ENCODE measurements at regions not wholly inside any gene's neighbourhood (a gene's known extent, or its start where the extent isn't known, plus 50 kb on each side); places are given as distances from the start of the nearest gene placed in this dataset.
"Not testable (repeated sequence)": the region's sequence is repeated elsewhere in the genome, so short reads cannot be mapped to it uniquely, and the experiment has no call there.

DNA sequence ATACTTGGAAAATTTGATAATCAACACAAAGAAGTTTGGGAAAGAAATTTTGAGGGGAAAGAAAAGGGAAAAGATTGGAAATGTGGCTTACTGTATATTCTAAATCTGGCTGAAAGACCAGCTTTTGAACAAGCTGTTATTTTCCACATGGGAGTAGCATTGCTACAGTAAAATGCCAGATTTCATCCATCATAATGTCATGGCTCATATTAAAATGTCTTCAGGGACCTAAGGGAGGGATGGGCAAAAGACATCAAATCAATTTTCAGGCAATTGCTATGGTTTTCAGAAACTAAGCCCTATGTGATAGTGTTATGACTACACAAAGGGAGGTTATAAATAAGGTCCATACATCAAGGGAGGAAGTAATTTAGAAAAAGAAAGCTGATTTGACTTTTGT is 1116.9 kb upstream of the CELF2 start:
- no peak for DNase-seq

- no peak for DNase-seq
Observed at GRCh38 chr10:9901971-9902370, 1115.7 kb upstream of the CELF2 start.

DNA sequence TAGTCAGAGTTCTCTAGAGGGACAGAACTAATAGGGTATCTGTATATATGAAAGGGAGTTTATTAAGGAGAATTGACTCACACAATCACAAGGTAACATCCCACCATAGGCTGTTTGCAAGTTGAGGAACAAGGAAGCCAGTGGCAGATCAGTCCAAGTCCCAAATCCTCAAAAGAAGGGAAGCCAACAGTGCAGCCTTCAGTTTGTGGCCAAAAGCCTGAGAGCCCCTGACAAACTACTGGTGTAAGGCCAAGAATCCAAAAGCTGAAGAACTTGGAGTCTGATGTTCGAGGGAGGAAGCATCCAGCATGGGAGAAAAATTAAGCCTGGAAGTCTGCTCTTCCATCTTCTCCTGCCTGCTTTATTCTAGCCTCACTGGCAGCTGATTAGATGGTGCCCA is 1107.2 kb upstream of the CELF2 start:
- no peak for DNase-seq

DNA sequence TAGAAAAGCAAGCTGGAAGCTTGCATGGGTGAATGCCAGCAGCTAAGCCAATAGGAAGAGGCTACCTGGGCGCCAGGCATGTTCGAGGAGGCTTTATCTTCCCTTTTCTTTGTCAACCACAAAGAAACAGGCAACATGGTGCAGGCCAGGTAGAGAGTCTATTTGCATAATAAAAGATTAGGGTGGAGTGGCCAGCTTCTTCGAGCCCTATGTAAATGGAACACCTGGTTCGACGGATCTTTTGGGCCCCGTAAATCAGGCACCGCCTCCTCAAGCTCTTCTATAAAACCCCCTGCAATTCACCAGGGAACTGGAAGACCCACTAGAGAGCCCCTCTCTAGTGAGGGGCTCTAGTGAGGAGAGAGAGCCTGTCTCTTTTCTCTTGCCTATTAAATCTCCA is 1106.2 kb upstream of the CELF2 start:
- no peak for DNase-seq

DNA sequence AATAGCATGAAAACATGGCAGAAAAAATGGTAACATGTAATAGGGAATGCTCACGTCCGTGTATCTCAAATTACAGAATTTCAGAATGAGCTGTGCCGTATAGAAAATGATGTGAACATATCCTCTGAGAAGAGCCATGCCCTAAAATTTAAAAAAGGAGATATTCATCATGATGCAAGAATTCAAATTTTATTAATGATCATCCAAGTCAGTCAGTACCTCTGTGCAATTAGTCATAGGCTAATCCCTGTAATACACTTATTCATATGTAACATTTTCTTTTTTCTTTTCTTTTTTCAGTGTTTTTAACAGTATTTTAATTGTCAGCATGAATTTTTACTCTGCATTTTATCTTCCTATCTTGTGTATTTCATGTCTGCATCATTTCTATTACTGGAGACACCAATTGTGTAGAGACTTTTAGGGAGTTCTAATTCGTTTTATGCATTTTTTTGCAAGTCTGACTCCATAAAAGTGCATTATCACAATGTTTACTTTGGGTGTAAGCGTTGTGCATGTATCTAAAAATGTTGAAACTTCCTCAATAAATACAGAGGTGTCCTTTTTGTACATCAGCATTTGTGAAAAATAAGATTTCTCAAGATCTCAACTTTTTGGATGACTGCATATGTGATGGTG is 1103.7 kb upstream of the CELF2 start:
- DNase-seq: no peak

DNA sequence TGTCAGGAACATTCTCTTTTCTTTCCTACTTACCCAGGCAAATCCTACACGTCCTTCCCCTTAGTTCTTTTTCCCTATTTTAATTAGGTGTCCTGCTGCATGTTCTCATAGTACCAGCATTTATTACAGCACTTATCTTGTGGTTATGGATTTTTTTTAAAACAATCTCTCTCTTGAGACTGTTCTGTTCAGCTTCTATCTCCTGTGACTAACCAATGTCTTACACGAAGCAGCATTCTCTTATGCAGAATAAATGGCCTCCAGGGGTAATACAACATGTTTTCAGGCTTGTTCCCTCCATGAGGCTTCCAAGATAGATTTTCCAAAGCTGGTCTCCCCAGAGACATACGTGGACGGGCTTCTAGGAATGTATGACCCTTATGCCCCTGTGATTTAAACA is 1096.1 kb upstream of the CELF2 start:
- no peak for DNase-seq

DNA sequence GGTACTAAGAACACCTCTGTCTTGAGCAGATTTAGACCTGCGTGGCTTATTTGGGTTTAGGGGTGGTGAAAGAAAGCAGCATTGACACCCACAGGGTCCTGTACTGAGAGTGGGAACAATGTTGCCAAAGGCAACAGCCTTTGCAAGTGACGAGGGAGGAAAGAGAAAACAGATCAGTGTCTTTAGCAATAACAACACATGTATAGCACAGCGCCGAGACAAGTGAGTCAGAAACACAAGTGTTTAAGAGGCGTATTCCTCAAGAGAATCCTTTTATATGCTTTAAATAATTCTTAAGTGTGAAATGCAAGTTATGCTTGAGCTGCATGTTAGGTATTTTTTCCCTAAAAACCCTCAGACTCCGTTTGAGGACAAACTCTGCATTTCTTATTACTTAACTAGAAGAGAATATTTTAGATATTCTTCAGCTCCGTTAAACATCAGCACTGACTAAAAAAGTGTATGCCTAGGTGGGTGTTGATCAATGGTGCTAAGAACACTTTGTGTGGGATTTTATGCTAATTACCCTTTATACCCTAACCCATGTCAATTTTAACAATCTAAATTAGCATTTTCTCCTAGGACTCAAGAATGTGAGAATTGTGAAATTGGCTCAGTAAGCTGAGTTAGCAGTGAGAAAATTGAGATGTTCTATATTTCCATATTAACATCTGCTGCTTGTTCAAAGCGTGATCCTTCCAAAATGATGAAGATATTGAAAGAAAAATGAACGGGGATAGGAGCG is 1095.4 kb upstream of the CELF2 start:
- DNase-seq: no peak

- DNase-seq: no peak
Observed at GRCh38 chr10:9926003-9926402, 1091.7 kb upstream of the CELF2 start.

DNA sequence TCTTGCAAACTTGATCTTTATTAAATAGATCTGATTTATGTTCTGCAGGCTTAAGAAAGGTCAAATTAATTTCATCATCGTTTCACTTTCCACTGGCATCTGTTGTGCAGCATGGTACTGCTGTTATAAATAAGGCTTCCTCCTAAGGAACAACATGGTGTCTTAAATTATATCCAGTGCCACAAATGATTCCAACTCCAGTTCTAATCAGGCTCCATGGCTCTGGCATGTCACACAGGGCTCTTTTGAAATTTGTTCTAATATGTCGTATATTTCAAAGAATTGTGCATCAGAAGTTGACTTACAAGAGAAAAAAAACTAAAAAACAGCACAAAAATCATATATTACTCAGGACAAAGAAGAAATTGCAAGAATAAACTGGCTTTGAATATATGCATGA is 1090.8 kb upstream of the CELF2 start:
- no peak for DNase-seq

GRCh38 chr10:9939716-9940115 is 1078.0 kb upstream of the CELF2 start:
- no peak for DNase-seq

DNA sequence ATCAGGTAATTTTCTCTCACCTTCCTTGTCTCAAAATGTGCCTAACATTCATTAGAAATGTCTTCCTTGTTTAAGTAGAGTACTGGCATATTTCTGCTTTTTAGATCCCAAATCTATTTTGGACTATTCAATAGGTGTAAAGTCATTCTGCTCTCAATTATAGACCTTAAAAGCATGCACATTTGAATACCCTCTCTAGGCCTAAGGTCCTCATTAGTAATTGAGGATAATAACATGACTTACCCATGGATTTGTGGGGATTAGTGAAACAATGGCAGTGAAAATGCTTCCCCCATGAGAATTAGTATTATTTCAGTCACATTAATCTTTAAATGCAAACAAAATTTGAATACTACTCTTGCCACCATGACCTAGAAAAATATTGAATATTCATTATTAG is 1073.0 kb upstream of the CELF2 start:
- no peak for DNase-seq

DNA sequence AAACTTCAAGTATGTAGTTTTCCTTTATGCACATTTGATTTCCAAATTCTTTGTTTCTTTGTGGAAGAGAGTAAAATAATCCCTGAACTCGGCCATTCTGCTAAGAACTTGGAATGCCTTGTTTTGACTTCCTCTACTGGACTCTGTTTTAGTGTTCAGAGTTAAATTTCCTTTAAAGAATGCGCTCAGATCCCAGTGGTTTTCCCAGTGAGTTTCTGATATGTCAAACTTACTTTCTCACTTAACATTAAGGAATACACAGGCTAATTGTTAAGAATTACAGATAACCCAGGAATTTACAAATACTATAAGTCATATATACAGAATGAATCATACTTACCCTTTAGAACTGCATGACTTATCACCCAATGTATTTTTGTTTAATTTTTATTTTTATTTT is 1067.6 kb upstream of the CELF2 start:
- DNase-seq: no peak

GRCh38 chr10:9951481-9952257 is 1066.0 kb upstream of the CELF2 start:
- no peak for DNase-seq

GRCh38 chr10:9957351-9957750 is 1060.3 kb upstream of the CELF2 start:
- no peak for DNase-seq

DNA sequence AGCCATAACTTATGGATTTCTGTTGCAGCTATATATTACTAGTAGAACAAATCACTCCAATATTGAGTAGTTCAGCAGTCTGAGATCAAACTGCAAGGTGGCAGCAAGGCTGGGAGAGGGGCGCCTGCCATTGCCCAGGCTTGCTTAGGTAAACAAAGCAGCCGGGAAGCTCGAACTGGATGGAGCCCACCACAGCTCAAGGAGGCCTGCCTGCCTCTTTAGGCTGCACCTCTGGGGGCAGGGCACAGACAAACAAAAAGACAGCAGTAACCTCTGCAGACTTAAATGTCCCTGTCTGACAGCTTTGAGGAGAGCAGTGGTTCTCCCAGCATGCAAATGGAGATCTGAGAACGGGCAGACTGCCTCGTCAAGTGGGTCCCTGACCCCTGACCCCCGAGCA is 1059.8 kb upstream of the CELF2 start:
- not testable (repeated sequence) for DNase-seq

DNA sequence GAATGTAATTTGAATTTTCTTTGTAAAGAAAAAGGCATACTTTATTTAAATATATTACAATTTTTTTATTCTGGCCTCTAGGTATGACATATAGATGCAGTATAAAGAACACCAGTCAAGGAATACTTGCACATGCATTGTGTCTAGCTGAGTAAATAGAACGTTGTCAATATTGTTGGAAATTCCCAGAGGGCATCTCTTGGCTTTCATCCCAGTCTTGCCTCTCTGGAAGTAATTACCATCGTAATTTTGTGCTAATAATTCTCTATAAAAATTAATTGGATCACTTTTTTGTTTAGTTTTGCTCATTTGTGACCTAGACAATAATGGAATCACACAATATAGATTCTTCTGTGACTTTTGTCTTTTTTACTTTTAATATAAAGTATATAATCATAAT is 1052.3 kb upstream of the CELF2 start:
- no peak for DNase-seq

DNA sequence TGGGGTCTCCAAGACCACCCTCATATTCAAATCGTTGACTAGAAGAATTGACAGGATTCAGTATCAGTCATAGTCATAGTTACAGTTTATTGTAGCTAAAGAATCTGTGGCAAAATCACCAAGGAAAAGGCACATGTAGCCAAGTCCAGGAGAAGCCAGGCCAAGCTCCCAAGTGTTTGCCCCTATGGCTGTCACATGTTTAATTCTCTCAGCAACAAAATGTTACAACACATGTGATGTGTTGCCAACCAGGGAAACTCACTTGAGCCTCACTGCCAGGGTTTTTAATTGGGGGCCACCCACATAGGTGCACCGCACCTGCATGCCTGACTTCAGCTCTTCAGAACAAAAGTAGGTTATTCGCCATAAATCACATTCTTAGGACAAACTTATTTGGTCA is 1030.9 kb upstream of the CELF2 start:
- DNase-seq: no peak

GRCh38 chr10:9987197-9987596 is 1030.5 kb upstream of the CELF2 start:
- DNase-seq: no peak

DNA sequence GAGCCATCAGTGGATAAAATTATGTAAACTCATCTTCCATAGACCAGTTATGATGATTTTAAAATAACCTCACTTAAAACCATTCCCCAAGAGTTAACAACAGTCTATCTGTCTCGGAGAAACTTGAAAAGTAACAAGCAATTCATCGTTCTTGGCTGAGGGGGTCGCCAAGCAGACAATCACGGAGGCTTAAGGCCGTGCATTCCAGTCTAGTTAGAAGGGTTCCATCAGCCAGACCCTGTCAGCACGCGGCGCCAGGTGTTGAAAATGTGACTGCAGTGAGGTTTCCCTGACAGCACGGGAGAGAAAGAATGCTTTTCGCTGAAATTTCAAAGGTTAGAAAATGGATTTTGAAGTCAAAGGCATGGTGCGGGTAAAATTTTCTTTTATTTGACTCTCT is 1025.0 kb upstream of the CELF2 start:
- no peak for DNase-seq

DNA sequence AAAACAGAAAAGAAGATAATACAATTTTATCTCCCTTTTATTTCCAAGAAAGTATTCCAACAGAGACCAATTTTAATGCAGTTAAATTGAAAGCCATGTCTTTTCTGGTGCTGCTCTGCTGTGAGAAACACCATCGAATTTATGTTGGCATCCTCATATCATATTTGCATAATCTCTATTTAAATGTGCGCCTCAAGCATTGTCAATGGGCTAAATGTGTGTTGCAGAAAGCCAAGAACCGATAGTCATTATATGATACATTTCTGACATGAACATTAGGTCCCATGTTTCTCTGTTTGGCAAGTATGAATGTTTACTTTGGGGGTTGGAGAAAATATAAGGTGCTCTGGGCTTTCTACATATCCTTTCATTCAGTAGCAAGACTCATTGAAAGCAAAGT is 1023.5 kb upstream of the CELF2 start:
- DNase-seq: no peak

DNA sequence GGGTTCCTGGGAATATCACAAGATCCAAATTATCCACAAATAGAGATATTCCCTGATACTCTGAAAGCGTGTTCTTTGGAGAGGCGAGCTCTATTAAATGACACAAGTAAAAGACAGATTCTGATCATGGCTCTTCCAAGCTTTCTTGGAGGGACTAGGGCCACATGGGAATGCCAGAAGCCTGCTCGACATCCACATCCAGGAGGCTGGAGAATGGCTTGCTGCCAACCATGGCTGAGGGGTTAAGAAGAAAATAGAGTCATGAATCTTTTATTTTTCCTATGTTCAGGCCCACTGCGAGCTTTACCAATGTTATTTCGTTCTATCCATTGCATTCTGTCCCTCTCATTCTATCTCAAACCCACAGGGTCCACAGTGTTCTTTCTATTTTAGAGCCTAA is 1018.0 kb upstream of the CELF2 start:
- DNase-seq: no peak

DNA sequence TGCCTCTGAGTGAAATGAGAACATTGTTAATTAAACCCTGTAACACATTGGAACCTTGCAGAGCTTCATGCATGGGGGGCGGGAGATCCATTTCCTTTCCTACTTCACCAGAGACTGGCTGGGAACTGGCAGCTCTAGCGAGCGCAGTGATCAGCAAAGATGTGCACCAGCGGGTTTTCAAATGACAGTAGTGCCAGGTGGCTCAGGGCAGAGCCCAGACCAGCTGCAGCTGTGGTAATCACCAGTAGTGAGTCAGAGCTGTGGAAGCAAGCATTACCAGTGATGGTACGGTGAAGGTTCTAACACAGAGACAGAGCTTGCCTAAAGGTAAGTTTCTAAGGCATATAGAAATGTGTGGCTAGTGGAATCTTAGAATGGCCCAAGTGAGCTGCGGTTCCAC is 1009.7 kb upstream of the CELF2 start:
- no peak for DNase-seq

DNA sequence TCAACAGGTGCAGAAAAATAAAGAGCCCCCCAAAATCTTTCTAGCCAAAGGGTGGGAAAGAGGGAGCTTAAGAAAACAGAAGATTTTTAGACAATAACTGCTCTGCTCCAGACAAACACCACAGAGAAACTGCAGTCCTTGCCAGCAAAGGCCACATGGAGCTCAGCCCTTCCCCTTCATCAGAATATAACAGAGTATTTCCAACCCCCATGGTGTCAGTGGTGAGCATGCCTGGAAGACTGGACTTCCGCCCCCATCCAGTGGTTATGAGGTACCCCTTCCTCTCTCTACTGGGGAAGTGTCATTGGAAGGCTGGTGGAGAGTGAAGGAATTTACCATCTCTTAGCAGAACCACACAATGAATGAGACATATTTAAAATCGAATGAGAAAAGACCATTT is 1007.3 kb upstream of the CELF2 start:
- no peak for DNase-seq

DNA sequence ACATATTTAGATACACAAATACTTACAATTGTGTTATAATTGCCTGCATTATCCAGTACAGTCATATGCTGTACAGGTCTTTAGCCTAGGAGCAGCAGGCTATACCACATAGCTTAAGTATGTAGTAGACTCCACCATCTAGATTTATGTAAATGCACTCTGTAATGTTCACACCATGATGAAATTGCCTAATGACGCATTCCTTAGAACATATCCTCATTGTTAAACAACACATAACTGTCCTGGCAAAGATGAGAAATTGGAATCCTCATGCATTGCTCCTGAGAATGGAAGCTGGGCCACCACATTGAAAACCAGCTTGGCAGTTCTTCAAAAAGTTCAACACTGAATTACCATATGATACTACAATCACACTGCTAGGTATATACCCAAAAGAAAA is 1002.8 kb upstream of the CELF2 start:
- DNase-seq: no peak

All from KG1 (cell line).